Panc1 (cell line): ENCODE measurements at regions not wholly inside any gene's neighbourhood (a gene's known extent, or its start where the extent isn't known, plus 50 kb on each side); places are given as distances from the start of the nearest gene placed in this dataset.

Experiments used
- POLR2AphosphoS5 ChIP-seq: IDR thresholded peaks from 2 replicates; pipeline ENCODE4 v1.6.1; 2012; ENCODE audit warnings: mild to moderate bottlenecking, low read depth, low read length, moderate library complexity
- SIN3A ChIP-seq: IDR thresholded peaks from 2 replicates; pipeline ENCODE4 v1.6.1; 2012; ENCODE audit warnings: low read depth, mild to moderate bottlenecking, low read length, moderate library complexity, borderline replicate concordance; ENCODE audit not compliant: insufficient read depth

DNA sequence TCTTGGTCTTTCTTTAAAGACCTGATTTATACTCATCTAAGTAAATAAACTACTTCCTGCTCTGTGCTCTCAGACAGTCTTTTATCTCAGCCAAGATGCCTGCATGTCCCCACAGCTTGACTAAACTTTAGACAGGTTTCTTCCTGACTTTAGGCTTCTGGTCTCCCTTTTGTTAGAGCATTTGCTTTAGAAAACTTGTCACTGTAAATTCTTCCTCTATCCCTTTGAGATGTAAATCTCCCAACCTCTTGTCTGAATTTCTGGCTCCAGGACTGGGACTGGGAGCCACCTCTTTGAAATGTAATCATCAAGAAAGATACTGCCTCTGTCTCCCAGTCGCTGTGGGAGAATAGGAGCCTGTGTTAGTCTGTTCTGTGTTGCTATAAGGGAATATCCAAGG, 739.9 kb downstream of the C6orf118 start:
- no peak for TF ChIP-seq POLR2AphosphoS5
- TF ChIP-seq SIN3A = no peak
